Fibroblast of pulmonary artery (primary cell): ENCODE measurements at regions not wholly inside any gene's neighbourhood (a gene's known extent, or its start where the extent isn't known, plus 50 kb on each side); places are given as distances from the start of the nearest gene placed in this dataset.

Experiments
- DNase-seq: peaks from one replicate; pipeline ENCODE4 v3.0.0-alpha.2; 2010; ENCODE audit warnings: low read depth
- H3K4me3 ChIP-seq: replicated peaks from 2 replicates; pipeline ENCODE4 v1.5.1; 2011; ENCODE audit warnings: low read depth, mild to moderate bottlenecking, control low read depth, low read length, moderate library complexity
- CTCF ChIP-seq: IDR thresholded peaks from 2 replicates; pipeline ENCODE4 v1.5.1; 2011; ENCODE audit warnings: mild to moderate bottlenecking, control low read depth, low read length, inconsistent platforms; ENCODE audit errors: missing control alignments

GRCh38 chr12:91590966-91591638, 408.5 kb upstream of the DCN start:
- no peak for DNase-seq
- H3K4me3 ChIP-seq: no peak overlapping the region
- no peak for TF ChIP-seq CTCF

GRCh38 chr12:91588874-91589454, 406.3 kb upstream of the DCN start:
- no peak for DNase-seq
- TF ChIP-seq CTCF: no peak
- no peak overlapping the region for H3K4me3 ChIP-seq

- no peak for DNase-seq
- no peak for TF ChIP-seq CTCF
- H3K4me3 ChIP-seq: no peak overlapping the region
Observed at GRCh38 chr12:91586015-91586414, 403.4 kb upstream of the DCN start.

GRCh38 chr12:91582811-91583210, 400.2 kb upstream of the DCN start:
- DNase-seq: no peak
- no peak overlapping the region for H3K4me3 ChIP-seq
- no peak for TF ChIP-seq CTCF

GRCh38 chr12:91579516-91580263, 397.1 kb upstream of the DCN start:
- DNase-seq: no peak

More at GRCh38 chr12:91579516-91580263, 397.1 kb upstream of the DCN start:
- H3K4me3 ChIP-seq: no peak overlapping the region
- TF ChIP-seq CTCF: no peak
